Stimulated activated CD4-positive, alpha-beta T cell treated with anti-CD3 and anti-CD28 coated beads, TNF-alpha, amount 100 ng/mL, for 48 hours (primary cell): ENCODE measurements at regions not wholly inside any gene's neighbourhood (a gene's known extent, or its start where the extent isn't known, plus 50 kb on each side); places are given as distances from the start of the nearest gene placed in this dataset.

ENCODE experiments used
- DNase-seq, 3 donors: peaks; one replicate each; pipeline ENCODE4 v3.0.0-alpha.2; 2020; ENCODE audit warnings: low read depth in 3 of 3

GRCh38 chr6:113562248-113562647, 294.9 kb upstream of the MARCKS start:
- DNase-seq, result no peak

DNA sequence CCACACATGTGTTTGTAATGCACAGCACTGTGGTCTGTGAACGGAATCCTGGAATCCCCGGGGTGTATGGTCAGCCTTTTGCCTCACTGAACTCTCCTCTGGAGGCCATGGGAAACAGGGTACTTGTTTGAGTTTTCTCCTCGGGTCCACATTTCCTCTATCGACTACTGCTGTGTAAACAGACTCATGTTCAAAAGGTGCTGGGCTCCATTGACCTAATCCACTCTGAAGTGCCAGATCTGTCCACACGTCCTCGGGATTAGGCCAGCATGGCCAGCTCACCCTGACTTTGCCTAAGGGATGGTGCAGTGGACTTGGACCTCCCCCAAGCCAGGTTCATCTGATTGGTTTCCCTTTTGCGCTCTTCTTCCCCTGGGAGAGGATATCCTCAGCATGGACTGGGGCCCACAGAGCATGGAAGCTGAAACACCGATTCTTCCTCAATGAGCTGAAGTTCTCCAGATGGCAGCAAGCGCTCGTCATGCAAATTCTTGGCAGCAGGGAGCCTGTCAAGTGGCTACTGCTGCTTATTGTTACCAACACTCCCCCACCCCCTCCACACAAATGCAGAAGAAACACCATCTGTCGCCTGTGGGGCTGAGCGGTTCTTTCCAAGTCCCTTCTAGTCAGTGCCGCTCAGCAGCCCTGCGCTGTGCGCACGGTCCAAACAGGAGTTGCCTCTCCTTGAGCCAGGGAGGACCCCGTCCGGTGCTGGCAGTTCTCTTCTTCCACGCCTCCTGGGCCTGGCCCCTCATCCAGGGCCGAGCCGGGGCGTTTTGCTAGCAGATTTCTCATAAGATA, 292.6 kb upstream of the MARCKS start:
- no peak for DNase-seq

GRCh38 chr6:113565306-113565705, 291.8 kb upstream of the MARCKS start:
- no peak for DNase-seq

- no peak for DNase-seq
Observed at GRCh38 chr6:113570161-113570560, 287.0 kb upstream of the MARCKS start.

DNA sequence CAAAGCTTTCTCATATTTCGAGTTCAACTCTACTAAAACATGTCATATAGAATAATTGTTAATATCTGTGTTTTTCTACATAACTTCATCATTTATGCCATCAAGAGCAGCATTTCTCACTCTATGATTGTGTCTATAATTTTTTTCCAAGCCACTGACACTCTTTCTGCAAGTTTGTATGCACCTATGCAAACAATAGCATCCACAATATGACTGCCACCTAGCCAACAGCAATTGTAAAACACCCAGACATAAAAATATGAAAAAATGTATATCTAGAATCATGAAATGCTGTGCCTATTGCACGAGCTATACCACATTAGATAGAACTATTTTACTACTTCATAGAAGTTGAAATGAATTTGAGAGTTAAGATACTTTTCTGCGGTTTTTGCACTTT, 286.5 kb upstream of the MARCKS start:
- DNase-seq, result no peak

DNA sequence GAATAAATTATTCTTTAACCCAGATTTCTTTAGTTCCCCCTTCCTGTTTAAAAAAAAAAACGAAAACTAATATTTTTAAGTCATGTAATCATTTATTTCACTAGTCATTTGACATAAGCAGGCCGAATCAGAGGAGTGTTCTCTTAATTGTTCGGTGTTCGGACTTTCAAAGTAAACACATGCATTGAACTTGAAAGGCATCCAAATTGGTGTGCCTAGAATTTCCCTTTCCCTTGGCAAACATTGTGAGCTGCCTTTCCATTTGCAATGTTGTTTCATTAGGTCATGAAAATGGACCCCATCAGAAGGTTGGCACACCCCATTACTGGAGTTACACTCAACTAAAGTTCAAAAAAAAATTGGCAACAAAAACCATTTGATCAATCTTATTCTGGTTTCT, 283.0 kb upstream of the MARCKS start:
- no peak for DNase-seq

DNA sequence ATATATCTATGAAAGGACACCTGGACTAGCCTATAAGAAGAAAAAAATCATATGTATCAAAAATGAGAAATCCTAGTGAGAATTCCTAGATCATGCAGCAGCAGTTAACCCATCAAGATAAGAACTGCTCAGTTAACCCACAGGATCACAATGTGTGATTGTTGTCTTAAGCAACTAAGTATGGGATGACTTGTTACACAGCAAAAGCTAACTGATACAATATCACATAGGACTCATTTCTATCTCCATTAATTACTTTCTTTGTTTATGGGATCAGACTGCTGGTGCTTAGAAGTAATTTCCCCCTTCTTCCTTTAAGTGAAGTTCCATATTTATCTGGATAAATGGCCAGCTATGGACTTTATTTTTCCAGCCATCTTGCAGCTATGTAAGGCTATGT, 280.8 kb upstream of the MARCKS start:
- no peak for DNase-seq

DNA sequence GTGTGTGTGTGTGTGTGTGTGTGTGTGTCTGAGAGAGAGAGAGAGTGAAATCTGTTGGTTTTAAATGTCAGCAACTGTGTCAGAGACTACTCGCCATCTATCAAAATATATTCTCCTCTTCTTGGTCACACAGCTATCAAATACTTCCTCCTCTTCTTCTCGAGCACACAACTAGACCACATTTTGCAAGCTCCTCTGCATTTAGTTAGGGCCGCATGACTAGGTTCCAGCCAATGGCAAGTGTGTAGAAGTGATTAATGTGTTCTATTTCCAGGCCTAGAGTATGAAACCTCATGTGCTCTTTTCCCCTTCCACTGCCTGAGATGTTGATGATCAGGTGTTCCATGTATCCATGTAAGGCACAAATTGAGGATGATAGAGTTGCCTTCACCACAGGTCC, 278.5 kb upstream of the MARCKS start:
- DNase-seq, result no peak

GRCh38 chr6:113584767-113585166, 272.4 kb upstream of the MARCKS start:
- no peak for DNase-seq

GRCh38 chr6:113585246-113585645, 271.9 kb upstream of the MARCKS start:
- DNase-seq, result no peak

DNA sequence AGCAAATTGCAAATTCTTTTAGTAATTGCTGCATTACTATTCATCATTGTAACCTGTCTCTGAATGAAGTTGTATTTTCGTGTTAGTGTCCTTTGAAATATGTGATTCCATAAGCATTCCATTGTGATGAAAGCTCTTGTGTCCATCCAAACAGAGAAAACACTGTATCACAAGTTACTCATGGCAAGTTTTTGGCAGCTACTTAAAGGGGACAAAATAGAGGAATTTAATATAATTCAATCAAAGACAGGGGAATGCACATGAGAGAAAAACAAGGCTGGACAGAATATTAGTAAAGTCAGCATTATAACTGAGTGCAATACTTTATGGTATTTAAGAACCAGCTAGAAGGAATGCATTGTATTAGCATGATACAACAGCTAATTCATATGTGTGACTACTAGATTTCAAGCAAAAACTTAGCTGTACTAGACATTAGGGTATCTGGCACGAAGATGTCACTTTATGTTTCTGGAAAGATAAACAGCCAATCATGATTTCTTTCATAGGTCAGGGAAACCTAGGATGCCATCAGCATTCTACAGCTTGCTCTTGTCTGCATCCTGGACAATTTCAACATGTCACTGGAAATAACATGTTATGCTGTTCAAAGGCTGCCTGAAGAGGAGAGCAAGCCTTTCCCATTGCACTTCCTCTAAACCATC, 270.6 kb upstream of the MARCKS start:
- DNase-seq, result no peak

DNA sequence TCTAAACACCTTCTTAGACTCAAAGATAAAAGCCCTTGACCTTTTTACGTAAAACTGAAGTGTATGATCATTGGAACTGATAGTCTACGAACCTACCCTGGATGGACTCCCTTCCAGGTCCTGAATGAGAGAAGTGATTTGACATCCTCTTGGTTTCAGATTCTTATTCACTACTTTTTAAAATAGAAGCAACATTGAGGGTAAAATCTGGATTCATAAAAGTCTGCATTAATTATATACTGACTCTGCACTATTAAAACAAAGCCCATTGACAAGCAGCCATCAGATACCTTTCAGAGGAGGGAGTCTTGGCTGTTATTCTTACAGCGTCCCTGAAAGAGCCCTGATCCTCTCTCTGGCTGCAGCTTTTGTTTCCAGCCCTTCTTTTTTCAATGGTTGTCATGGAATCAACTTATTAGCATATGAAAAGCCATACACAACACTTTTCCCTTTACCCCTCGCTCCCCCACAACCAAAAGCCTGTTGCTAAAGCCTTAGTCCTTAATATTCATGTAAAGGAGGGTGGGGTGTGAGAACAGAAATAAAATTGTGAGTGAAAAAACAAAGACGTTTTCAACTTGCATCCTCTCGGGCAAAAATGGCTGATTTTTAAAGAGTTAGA, 270.0 kb upstream of the MARCKS start:
- DNase-seq, result no peak

DNA sequence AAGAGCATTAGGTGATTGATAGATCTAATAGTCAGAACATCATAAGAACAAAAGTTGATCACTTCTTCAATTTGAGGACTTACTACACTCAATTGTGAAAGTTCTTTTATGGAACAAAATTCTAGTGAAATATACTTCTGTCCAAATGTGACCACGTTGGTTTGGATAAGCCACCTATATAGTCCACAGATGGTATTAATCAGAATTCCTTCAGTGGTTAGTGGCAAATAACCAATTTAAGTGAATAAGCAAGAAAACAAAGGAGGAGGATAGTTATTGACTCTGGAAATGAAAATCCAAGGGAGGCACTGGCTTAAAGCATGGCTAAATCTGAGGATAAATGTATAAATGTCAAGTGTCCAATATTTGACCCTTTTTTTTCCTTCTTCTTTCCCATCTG, 268.5 kb upstream of the MARCKS start:
- no peak for DNase-seq

- no peak for DNase-seq
Observed at GRCh38 chr6:113591896-113592827, 265.0 kb upstream of the MARCKS start.

DNA sequence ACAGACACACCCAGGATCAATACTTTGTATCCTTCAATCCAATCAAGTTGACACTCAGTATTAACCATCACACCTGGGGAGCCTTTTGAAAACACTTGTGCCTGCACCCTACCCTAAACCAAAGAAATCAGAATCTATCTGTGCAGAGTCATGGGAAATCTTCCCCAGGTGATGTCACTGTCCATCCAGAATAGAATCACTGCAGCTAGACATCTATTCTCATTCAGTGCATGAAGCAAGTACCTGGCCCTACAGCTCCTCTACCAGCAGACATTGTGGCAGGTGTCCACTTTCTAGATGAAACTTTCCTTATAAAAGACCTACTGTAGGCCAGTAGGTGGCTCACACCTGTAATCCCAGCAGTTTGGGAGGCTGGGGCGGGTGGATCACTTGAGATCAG, 262.4 kb upstream of the MARCKS start:
- no peak for DNase-seq

GRCh38 chr6:113595911-113596376, 261.2 kb upstream of the MARCKS start:
- DNase-seq, result no peak

- no peak for DNase-seq
Observed at GRCh38 chr6:113596387-113597230, 260.5 kb upstream of the MARCKS start.

DNA sequence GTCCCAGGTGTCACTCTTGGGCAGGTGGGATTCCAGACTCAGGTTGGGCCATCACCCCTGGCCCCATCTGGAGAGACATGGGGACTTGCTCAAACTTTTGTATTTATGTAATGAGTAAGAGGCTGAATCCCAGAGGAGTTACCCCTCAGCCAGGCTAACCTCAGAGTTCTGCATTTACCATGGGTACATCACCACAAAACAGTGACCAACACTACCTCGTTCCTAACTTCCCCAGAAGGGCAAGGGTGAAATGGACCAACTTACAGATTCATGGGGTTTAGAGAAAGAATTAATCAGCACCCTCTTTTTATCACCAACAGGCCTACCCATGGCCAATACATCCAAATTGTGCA, 259.9 kb upstream of the MARCKS start:
- no peak for DNase-seq

- no peak for DNase-seq
Observed at GRCh38 chr6:113598786-113599185, 258.4 kb upstream of the MARCKS start.

- DNase-seq, result no peak
Observed at GRCh38 chr6:113599444-113599843, 257.7 kb upstream of the MARCKS start.
